ENCODE measurements at regions not wholly inside any gene's neighbourhood (a gene's known extent, or its start where the extent isn't known, plus 50 kb on each side); places are given as distances from the start of the nearest gene placed in this dataset.

GRCh38 chr13:104872153-104872552 is 1663.3 kb downstream of the EFNB2 start:
- DNase-seq (ENCODE audit: low read depth), result no peak

- DNase-seq (ENCODE audit: low read depth), result no peak
These were observed 1664.0 kb downstream of the EFNB2 start for GRCh38 chr13:104871456-104871855.

- no peak for DNase-seq (ENCODE audit: low read depth)
These were observed 1666.0 kb downstream of the EFNB2 start for GRCh38 chr13:104869501-104869900.

DNA sequence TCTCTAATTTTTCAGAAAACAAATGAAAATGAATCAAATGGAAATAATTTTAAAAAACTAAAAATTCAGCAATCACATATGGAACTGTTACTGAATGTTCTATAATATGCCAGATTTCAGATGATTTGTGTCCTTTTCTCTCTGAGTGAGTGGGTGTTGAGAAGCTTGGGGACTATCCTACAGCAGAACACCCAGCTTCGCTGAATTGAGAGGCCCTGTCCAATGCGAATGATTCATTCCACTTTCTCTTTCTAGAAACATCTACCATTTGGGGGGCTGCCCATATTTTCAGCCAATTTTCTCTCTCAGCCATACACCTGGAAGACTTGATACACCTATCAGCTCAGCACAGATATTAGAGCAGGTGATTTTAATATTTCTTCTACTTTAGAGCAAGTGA is 1666.7 kb downstream of the EFNB2 start:
- no peak for DNase-seq (ENCODE audit: low read depth)

DNA sequence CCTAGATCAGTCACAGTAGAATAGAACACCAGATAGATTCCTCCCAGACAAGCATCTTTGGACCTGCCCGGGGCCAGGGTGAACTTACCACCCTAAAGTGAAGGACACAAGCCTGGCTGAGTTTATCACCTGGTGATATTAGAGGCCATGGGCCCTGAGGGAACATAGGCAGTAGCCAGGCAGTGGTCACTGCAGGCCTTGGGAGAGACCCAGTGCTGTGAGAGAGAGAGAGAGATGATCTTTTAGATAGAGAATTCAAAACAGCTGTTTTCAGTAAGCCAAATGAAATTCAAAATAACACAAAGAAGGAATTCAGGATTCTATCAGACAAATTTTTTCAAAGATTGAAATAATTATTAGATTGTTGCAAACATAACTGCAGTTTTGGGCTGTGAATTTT is 1679.9 kb downstream of the EFNB2 start:
- no peak for DNase-seq (ENCODE audit: low read depth)

GRCh38 chr13:104854698-104855097 is 1680.8 kb downstream of the EFNB2 start:
- no peak for DNase-seq (ENCODE audit: low read depth)

DNA sequence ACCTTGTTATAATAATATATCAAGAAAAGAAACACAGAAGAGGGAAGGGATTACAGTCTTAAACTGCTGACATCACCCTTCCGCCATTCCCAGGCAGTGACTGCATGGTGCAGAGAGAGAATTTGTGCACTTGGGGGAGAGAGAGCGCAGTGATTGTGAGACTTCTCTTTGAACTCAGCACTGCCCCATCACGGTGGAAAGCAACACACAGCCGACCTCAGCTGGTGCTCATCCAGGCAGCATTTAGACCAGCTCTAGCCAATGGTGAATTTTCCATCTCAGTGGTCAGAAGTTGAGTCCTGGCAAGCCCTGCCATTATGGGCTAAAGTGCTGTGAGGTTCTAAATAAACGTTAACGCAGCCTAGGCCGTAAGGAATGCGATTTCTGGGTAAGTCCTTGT is 1681.5 kb downstream of the EFNB2 start:
- DNase-seq (ENCODE audit: low read depth), result no peak

DNA sequence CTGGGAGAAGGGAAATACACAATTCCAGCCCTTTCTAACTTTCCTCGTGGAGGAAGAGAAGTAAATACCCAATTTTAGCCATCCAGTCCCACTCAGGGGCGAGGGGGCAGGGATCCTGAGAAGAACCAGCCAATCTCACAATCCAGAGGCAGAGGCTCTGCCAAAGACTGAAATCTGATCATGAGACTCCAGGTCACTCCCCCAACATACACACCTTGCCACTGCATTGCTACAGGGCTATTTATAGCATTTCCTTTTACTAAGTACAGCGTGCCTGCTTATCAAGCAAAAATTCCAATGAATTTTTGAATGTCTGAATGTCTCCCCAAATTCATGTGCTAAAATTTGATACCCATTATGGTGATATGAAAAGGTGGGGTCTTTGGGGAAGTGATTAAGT is 1687.5 kb downstream of the EFNB2 start:
- no peak for DNase-seq (ENCODE audit: low read depth)

- DNase-seq (ENCODE audit: low read depth), result no peak
These were observed 1692.1 kb downstream of the EFNB2 start for GRCh38 chr13:104843401-104843800.

GRCh38 chr13:104841110-104841509 is 1694.4 kb downstream of the EFNB2 start:
- no peak for DNase-seq (ENCODE audit: low read depth)

- DNase-seq (ENCODE audit: low read depth), result no peak
These were observed 1697.7 kb downstream of the EFNB2 start for GRCh38 chr13:104837756-104838155.

DNA sequence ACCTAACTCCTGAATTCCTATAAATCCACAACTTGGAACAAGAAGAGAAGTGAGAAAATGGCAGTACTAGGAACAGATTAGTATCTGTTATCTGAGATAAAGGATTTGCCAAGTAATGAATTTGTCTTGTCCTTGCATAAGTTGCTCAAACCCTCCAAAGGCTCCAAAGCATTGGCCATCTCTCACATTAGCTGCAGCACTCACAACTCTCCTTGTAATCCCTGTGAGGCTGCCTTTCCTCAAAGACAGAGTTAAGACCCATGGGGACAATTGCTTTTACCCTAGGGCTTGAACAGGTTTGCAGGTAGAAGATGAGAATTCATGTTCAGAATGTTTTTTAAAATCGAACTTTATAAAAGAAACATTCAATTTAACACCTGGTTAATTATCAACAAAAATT is 1702.2 kb downstream of the EFNB2 start:
- no peak for DNase-seq (ENCODE audit: low read depth)

DNA sequence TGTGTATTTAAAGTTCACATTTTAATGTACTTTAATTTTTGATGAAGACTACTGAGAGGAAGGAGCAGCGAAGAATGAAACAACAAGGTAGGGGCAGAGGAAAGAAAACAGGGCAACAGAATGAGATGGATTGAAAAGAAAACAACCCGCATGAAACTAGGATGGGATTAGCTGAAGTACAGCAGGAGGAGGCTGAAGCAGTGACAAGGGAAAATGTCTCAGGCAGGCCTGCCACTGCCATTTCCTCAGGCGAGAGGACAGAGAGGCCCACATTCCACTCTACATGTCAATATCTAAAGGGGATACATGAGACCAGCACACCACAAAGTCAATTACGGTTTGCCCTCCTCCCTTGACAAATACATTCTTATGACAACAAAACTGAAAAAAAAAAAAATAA is 1703.2 kb downstream of the EFNB2 start:
- DNase-seq (ENCODE audit: low read depth), result no peak

DNA sequence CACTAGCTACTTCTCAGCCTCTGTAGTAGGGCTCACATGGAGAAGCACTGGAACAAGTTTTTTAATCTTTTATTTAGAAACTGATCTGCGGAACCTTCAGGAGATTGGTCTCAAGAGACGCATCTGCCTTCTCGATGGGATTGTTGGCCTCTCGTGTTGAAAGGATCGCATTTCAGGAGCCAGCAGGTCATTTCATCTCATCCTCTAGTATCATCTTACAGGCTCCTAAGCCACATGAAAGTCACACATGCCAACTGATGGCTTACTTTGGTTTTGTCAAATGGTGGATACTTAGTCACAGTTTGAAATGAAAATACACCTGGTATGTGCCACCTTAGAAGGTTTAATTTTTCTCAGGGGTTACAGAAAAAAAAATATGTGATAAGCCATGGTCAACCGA is 1703.6 kb downstream of the EFNB2 start:
- no peak for DNase-seq (ENCODE audit: low read depth)

DNA sequence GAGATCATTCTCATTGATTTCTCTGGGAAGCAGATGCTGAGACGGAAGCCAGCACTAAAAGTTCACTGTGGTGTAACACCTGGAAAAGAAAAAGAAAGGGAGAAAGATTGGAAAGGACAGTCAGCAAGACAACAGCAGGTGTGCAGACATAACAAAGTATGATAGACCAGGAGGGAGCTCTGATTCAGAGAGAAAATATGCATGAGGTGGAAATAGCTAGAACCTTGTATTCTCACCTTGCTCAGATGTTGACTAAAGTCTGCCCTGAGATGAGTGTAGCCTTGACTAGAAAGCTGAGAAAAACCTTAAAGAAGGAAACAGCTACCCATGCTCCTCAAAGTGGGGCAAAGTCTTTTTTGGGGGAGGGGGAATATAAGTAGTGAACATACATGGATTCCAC is 1711.8 kb downstream of the EFNB2 start:
- DNase-seq (ENCODE audit: low read depth), result no peak

GRCh38 chr13:104823071-104823470 is 1712.4 kb downstream of the EFNB2 start:
- DNase-seq (ENCODE audit: low read depth), result no peak

DNA sequence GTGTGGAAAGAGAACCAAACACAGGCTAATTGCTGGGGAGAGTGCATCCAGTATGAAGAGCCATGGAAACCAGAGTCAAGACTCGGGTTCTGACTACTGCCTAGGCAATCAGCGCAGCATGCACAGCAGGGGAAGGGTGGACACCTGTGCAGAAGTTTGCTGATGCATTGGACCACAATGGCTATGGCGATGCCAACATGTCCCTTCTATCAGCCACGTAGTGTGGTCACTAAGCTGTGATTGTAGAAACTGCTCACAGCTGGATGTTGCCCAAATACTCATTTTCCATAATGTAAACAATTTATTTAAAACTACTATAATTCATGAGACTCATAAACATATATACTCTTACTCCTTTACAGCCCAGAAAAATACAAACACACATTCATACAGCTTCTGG is 1718.2 kb downstream of the EFNB2 start:
- no peak for DNase-seq (ENCODE audit: low read depth)

- no peak for DNase-seq (ENCODE audit: low read depth)
These were observed 1718.7 kb downstream of the EFNB2 start for GRCh38 chr13:104816726-104817125.

DNA sequence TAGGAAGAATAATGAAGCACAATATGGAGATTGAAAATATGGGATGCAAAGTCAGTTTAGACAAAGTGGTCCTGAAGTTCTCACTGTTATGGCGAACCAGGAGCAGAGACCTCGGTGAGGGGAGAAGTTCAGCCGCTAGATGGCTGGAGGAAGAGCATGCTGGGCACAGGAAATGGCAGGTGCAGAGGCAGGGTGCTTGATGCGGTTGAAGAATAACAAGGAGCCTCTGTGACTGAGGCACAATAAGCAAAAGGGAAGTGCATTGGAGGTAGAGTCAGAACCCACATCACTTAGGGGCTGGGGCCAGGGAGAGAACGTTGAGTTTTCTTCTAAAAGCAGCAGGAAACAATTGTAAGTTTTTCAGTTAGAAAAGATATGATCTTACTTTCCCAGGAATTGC is 1725.2 kb downstream of the EFNB2 start:
- no peak for DNase-seq (ENCODE audit: low read depth)

- DNase-seq (ENCODE audit: low read depth), result no peak
These were observed 1726.0 kb downstream of the EFNB2 start for GRCh38 chr13:104809483-104809882.

GRCh38 chr13:104805346-104805745 is 1730.1 kb downstream of the EFNB2 start:
- DNase-seq (ENCODE audit: low read depth), result no peak

DNA sequence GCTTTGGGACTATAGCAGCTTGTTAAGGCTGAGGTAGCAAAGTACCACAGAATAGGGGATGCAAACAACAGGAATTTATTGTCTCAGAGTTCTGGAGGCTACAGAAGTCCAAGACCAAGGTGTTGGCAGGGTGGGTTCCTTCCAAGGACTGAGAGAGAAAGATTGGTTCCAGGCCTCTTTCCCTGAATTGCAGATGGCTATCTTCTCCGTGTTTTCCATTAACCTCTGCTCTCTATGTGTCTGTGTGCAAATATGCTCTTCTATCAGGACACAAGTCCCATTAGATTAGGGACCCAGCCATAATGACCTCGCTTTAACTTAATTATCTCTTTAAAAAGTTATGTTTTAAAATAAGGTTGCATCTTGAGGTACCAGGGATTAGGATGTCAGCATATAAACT is 1732.9 kb upstream of the SLC10A2 start:
- no peak for DNase-seq (ENCODE audit: low read depth)

GRCh38 chr13:104798486-104798885 is 1732.3 kb upstream of the SLC10A2 start:
- no peak for DNase-seq (ENCODE audit: low read depth)

DNA sequence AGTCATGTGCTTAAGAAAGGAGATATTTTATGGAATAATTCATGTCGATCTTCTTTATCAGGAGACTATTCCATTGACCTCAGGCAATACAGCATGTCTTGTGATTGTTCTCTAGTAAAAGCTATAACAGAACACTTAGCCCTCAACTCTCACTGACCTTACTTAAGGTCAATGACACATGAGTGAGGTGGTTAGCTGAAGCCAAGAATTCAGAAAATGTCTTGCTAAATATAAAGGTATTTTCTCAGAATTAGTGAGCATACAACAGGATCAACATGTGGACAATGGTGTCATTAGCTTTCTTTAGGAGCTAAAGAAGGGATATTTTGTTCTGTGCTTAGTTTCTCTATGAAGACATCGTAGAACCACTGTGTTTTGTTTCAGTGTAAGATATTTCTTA is 1730.4 kb upstream of the SLC10A2 start:
- DNase-seq (ENCODE audit: low read depth), result no peak

GRCh38 chr13:104785952-104786351 is 1719.7 kb upstream of the SLC10A2 start:
- DNase-seq (ENCODE audit: low read depth), result no peak

All from forelimb muscle (tissue), 1 donor.